GM20000 (cell line): ENCODE measurements at regions not wholly inside any gene's neighbourhood (a gene's known extent, or its start where the extent isn't known, plus 50 kb on each side); places are given as distances from the start of the nearest gene placed in this dataset.

ENCODE experiments used
- DNase-seq: peaks from one replicate; pipeline ENCODE4 v3.0.0; 2012; ENCODE audit warnings: low spot score
- CTCF ChIP-seq: IDR thresholded peaks from 2 replicates; pipeline ENCODE4 v1.5.1; 2012; ENCODE audit warnings: mild to moderate bottlenecking, control low read depth; ENCODE audit errors: extremely low read depth, missing control alignments

GRCh38 chr2:196492946-196493345 lies 146.6 kb upstream of the CCDC150 start:
- TF ChIP-seq CTCF = no peak
- DNase-seq = no peak

- no peak for DNase-seq
- TF ChIP-seq CTCF = no peak
These were observed 140.6 kb upstream of the CCDC150 start for GRCh38 chr2:196498962-196499361.

- TF ChIP-seq CTCF = no peak
- no peak for DNase-seq
These were observed 139.8 kb upstream of the CCDC150 start for GRCh38 chr2:196499686-196500085.

- TF ChIP-seq CTCF = no peak
- DNase-seq = no peak
These were observed 138.7 kb upstream of the CCDC150 start for GRCh38 chr2:196500686-196501431.

- no peak for TF ChIP-seq CTCF
- DNase-seq = no peak
These were observed 137.7 kb upstream of the CCDC150 start for GRCh38 chr2:196501836-196502235.

GRCh38 chr2:196502386-196502785 lies 137.1 kb upstream of the CCDC150 start:
- no peak for DNase-seq
- TF ChIP-seq CTCF = no peak

GRCh38 chr2:196503398-196503797 lies 136.1 kb upstream of the CCDC150 start:
- no peak for TF ChIP-seq CTCF
- no peak for DNase-seq
